Breast epithelium (tissue), 3 donors: ENCODE measurements at regions not wholly inside any gene's neighbourhood (a gene's known extent, or its start where the extent isn't known, plus 50 kb on each side); places are given as distances from the start of the nearest gene placed in this dataset.

Experiments
- POLR2A ChIP-seq: fragments of 450-650 bp; IDR thresholded peaks from one replicate; pipeline ENCODE4 v1.6.1; 2016; ENCODE audit warnings: antibody characterized with exemption, mild to moderate bottlenecking, moderate library complexity
- TF ChIP-seq, protein P1 (sequence below), 3 donors: fragments of 450-650 bp; IDR thresholded peaks; one replicate each; pipeline ENCODE4 v1.5.1; 2016 to 2017; ENCODE audit warnings: antibody characterized with exemption in 3 of 3, mild to moderate bottlenecking in 3 of 3, moderate library complexity in 3 of 3

GRCh38 chr5:20611620-20612019, 623.6 kb upstream of the CDH18 start:
- TF ChIP-seq, protein P1, sequence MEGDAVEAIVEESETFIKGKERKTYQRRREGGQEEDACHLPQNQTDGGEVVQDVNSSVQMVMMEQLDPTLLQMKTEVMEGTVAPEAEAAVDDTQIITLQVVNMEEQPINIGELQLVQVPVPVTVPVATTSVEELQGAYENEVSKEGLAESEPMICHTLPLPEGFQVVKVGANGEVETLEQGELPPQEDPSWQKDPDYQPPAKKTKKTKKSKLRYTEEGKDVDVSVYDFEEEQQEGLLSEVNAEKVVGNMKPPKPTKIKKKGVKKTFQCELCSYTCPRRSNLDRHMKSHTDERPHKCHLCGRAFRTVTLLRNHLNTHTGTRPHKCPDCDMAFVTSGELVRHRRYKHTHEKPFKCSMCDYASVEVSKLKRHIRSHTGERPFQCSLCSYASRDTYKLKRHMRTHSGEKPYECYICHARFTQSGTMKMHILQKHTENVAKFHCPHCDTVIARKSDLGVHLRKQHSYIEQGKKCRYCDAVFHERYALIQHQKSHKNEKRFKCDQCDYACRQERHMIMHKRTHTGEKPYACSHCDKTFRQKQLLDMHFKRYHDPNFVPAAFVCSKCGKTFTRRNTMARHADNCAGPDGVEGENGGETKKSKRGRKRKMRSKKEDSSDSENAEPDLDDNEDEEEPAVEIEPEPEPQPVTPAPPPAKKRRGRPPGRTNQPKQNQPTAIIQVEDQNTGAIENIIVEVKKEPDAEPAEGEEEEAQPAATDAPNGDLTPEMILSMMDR (IDR thresholded peaks at IDR 0.05): no peak
- TF ChIP-seq POLR2A: no peak
